NB4 (cell line): ENCODE measurements at regions not wholly inside any gene's neighbourhood (a gene's known extent, or its start where the extent isn't known, plus 50 kb on each side); places are given as distances from the start of the nearest gene placed in this dataset.

ENCODE experiments used
- DNase-seq: peaks from one replicate; pipeline ENCODE4 v3.0.0; 2010; ENCODE audit warnings: low read depth
- H3K4me3 ChIP-seq: one replicate; pipeline ENCODE4 v1.5.1; 2011; ENCODE audit warnings: mild to moderate bottlenecking, low read depth, low read length, moderate library complexity
- MYC ChIP-seq: IDR thresholded peaks from 2 replicates; pipeline ENCODE4 v1.6.1; 2011; ENCODE audit warnings: low read depth, low read length
- POLR2A ChIP-seq: IDR thresholded peaks from 2 replicates; pipeline ENCODE4 v1.6.1; 2011; ENCODE audit warnings: mild to moderate bottlenecking; ENCODE audit not compliant: insufficient read length; ENCODE audit errors: extremely low read depth
- TF ChIP-seq, protein P1 (sequence below): IDR thresholded peaks from one replicate; pipeline ENCODE4 v1.5.1; 2012; ENCODE audit warnings: low read depth, low read length
- TF ChIP-seq, protein P2 (sequence below): IDR thresholded peaks from 2 replicates; pipeline ENCODE4 v1.6.1; 2011; ENCODE audit warnings: low read depth, low read length

DNA sequence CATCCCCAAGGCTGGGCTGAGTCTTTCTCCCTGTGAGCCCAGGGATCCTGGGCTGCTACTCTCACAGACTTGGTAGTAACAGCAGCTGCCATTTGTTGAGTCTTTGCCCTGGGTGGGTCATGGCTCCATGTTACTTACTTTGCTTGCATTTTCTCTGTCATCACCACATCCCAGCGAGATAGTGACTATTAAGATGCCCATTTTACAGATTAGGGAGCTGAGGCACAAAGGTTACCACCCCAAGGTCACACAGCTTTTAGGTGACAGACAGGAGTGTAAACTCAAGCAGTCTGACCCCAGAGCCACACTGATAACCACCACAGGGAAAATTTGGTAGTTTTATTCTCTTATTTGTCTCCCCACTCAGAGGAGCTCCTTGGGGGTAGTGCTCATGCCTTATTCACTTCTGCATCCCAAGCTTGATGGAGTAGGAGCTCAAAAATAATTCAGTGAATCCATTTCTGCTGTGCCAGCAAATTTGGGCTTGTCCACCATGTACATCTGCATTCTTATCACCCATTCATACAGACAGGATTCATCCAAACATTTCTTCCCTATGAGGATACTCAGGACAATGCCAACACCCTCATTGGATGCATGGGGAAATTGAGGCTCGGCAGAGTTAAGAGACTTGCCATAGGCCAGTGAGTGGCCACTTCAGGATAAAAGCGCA lies 263.2 kb downstream of the CBLN1 start:
- no peak overlapping the region for H3K4me3 ChIP-seq
- no peak for TF ChIP-seq POLR2A
- TF ChIP-seq, protein P1, sequence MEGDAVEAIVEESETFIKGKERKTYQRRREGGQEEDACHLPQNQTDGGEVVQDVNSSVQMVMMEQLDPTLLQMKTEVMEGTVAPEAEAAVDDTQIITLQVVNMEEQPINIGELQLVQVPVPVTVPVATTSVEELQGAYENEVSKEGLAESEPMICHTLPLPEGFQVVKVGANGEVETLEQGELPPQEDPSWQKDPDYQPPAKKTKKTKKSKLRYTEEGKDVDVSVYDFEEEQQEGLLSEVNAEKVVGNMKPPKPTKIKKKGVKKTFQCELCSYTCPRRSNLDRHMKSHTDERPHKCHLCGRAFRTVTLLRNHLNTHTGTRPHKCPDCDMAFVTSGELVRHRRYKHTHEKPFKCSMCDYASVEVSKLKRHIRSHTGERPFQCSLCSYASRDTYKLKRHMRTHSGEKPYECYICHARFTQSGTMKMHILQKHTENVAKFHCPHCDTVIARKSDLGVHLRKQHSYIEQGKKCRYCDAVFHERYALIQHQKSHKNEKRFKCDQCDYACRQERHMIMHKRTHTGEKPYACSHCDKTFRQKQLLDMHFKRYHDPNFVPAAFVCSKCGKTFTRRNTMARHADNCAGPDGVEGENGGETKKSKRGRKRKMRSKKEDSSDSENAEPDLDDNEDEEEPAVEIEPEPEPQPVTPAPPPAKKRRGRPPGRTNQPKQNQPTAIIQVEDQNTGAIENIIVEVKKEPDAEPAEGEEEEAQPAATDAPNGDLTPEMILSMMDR: no peak
- TF ChIP-seq MYC: no peak
- TF ChIP-seq, protein P2, sequence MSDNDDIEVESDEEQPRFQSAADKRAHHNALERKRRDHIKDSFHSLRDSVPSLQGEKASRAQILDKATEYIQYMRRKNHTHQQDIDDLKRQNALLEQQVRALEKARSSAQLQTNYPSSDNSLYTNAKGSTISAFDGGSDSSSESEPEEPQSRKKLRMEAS: no peak
- DNase-seq: no peak

DNA sequence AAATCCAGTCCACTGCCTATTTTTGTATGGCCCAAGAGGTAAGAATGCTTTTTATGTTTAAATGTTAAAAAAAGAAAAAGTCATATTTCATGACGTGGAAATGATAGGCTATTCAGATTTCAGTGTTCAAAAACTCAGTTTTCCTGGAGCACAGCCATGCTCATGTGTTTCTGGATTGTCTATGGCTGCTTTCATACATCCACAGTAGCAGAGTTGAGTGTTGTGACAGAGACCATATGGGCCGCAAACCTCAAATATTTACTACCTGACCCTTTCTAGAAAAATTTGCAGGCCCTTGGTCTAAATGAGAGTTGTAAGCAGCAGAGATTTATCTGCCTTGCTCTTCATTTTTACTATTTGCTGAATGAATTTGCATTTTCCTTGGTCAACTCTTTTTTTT lies 264.1 kb downstream of the CBLN1 start:
- no peak for DNase-seq
- no peak overlapping the region for H3K4me3 ChIP-seq
- TF ChIP-seq, protein P1: no peak
- TF ChIP-seq, protein P2: no peak

GRCh38 chr16:49016461-49016860 lies 265.2 kb downstream of the CBLN1 start:
- H3K4me3 ChIP-seq: no peak overlapping the region
- TF ChIP-seq MYC: no peak
- DNase-seq: no peak

DNA sequence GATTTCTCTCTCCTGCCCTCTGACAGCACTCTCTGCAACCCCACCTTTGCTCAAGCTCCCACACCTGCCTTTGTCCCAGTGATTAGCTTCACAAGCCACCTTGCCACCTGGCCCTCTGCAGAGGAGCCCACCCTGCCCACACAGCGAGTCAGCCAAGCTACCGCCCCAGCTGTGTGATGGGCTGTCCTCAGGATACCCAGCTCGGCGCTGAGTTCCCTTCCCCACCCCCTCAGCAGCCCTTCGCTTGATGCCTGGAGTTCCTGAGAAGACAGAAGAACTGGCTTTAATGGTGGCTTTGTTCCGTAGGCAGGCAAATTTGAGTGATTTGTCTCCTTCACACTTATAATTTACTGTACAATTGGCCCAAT lies 266.4 kb downstream of the CBLN1 start:
- no peak overlapping the region for H3K4me3 ChIP-seq
- TF ChIP-seq MYC: no peak
- DNase-seq: no peak

DNA sequence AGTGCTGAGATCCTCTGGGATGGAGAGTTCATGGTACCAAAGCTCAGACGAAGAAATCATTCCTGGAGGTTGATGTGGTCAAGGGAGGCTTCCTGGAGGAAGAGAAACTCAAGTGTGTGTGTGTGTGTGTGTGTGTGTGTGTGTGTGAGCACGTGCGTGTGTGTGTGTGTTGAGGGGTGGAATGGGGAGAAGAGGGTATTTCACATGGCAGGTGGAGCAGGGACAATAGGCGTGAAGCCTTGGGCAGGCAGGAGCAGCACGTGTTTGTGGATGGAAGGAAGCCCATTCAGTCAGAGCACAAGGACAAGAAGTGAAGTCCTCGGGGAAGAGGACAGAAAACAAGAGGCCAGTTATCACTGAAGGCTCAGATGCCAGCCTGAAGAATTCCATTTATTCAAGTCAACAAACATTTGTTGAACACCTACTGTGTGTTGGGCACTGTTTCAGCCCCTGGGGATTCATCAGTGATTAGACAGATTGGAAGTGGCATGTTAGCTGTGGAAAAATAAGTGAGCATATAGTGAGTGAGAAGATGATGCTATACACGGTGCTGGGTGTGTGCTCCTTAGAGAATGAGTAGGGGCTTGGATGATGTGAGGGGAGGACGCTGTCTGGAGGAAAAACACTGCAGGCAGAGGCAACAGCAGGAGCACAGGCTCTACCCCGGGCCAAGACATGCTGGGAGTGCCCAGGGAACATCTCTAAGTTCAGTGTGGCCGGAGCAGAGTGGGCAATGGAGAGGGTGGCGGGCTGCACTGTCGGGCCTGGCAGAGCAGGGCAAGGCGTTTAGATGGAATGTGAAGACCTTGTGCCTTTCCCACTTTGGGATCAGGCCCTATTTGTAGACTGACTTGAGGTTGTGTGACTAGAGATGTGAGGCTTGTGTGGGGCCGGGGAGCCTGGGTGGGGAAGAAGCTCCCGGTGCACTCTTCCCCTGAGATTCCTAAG lies 267.1 kb downstream of the CBLN1 start:
- TF ChIP-seq, protein P2: no peak
- TF ChIP-seq POLR2A: no peak
- DNase-seq: no peak
- no peak overlapping the region for H3K4me3 ChIP-seq

- TF ChIP-seq, protein P2: no peak
- TF ChIP-seq, protein P1: no peak
- TF ChIP-seq MYC: no peak
- no peak for TF ChIP-seq POLR2A
- H3K4me3 ChIP-seq: no peak overlapping the region
- DNase-seq: no peak
Observed at GRCh38 chr16:49013727-49014080, 267.9 kb downstream of the CBLN1 start.

DNA sequence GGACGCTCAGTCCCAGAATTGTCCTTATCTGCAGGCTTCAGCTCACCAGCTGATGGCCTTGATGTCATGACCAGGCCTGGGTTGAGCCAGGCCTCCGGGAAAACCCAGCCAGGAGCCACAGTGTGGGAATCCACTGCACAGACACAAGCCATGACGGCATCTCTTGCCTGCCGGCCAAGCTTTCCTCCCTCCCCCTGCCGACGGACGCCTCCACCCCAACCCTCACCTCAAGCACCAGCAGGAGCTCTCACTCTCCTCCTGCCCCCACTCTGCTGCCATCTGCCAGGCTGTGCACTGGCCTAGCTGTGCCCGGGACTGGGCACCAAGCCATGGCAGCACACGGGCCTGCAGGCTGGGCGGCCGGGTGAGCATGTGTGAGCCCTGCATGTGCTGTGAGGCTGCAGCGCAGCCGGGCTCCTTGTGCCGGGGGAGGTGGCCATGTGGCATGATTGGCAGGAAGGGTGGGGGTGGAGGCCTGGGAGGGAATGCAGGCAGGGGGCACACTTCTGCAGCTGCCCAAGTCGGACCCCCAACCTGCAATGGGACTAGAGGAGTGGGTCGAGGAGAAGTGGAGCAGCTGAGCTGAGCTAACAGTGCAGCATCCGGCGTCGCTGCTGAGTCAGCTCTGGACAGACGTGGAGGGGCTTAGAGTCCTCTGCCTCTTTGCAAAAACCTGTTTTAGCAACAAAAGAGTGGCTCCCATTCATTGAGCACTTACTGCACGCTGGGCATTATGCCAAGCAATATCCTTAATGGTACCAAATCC lies 268.5 kb downstream of the CBLN1 start:
- DNase-seq: no peak
- no peak for TF ChIP-seq MYC
- TF ChIP-seq, protein P2: no peak
- no peak for TF ChIP-seq POLR2A
- TF ChIP-seq, protein P1: no peak
- H3K4me3 ChIP-seq: no peak overlapping the region
